ENCODE measurements at regions not wholly inside any gene's neighbourhood (a gene's known extent, or its start where the extent isn't known, plus 50 kb on each side); places are given as distances from the start of the nearest gene placed in this dataset.

- DNase-seq: no peak
Observed at GRCh38 chr3:147604136-147604535, 195.0 kb downstream of the ZIC1 start.

- no peak for DNase-seq
Observed at GRCh38 chr3:147613725-147614124, 204.6 kb downstream of the ZIC1 start.

- no peak for DNase-seq
Observed at GRCh38 chr3:147614210-147614609, 205.0 kb downstream of the ZIC1 start.

GRCh38 chr3:147615035-147615434, 205.9 kb downstream of the ZIC1 start:
- DNase-seq: no peak

GRCh38 chr3:147616998-147617619, 207.9 kb downstream of the ZIC1 start:
- DNase-seq: peak in 1 of 2 experiments; percentile 25

- DNase-seq: no peak
Observed at GRCh38 chr3:147618691-147619090, 209.5 kb downstream of the ZIC1 start.

GRCh38 chr3:147619921-147620560, 210.9 kb downstream of the ZIC1 start:
- DNase-seq: no peak

GRCh38 chr3:147620906-147621305, 211.7 kb downstream of the ZIC1 start:
- no peak for DNase-seq

GRCh38 chr3:147630921-147631415, 221.8 kb downstream of the ZIC1 start:
- DNase-seq: no peak

- DNase-seq: no peak
Observed at GRCh38 chr3:147640781-147641180, 231.6 kb downstream of the ZIC1 start.

GRCh38 chr3:147645761-147646160, 236.6 kb downstream of the ZIC1 start:
- no peak for DNase-seq

- DNase-seq: no peak
Observed at GRCh38 chr3:147649475-147649874, 240.3 kb downstream of the ZIC1 start.

GRCh38 chr3:147651107-147651778, 242.1 kb downstream of the ZIC1 start:
- DNase-seq: no peak

- no peak for DNase-seq
Observed at GRCh38 chr3:147652651-147653366, 243.6 kb downstream of the ZIC1 start.

GRCh38 chr3:147653367-147653923, 244.3 kb downstream of the ZIC1 start:
- DNase-seq: no peak

GRCh38 chr3:147654827-147655226, 245.7 kb downstream of the ZIC1 start:
- DNase-seq: no peak

- no peak for DNase-seq
Observed at GRCh38 chr3:147655236-147655635, 246.1 kb downstream of the ZIC1 start.

GRCh38 chr3:147656023-147656422, 246.9 kb downstream of the ZIC1 start:
- DNase-seq: no peak

GRCh38 chr3:147661916-147662315, 252.8 kb downstream of the ZIC1 start:
- DNase-seq: no peak

- DNase-seq: no peak
Observed at GRCh38 chr3:147662705-147663104, 253.5 kb downstream of the ZIC1 start.

- no peak for DNase-seq
Observed at GRCh38 chr3:147669077-147669476, 259.9 kb downstream of the ZIC1 start.

- DNase-seq: no peak
Observed at GRCh38 chr3:147672035-147672434, 262.9 kb downstream of the ZIC1 start.

- no peak for DNase-seq
Observed at GRCh38 chr3:147672436-147672835, 263.3 kb downstream of the ZIC1 start.

All from NCI-H446 (cell line).